ENCODE measurements at regions not wholly inside any gene's neighbourhood (a gene's known extent, or its start where the extent isn't known, plus 50 kb on each side); places are given as distances from the start of the nearest gene placed in this dataset.

GRCh38 chr9:32260151-32260862 is 124.1 kb upstream of the ACO1 start:
- no peak for TF ChIP-seq CTCF (IDR thresholded peaks at IDR 0.05 in 2 of 3, conservative IDR thresholded peaks at IDR 0.05 in 1 of 3; ENCODE audit: control insufficient read depth in 2 of 3, extremely low read depth in 1 of 3, insufficient read depth in 1 of 3, low read depth in 3 of 3, low read length in 3 of 3)
- no peak for TF ChIP-seq ZBTB11 (CRISPR knock-in tag; IDR thresholded peaks at IDR 0.05)
- no peak for TF ChIP-seq BCL11A (IDR thresholded peaks at IDR 0.05; ENCODE audit: low read depth, low read length)
- no peak for TF ChIP-seq MAX (IDR thresholded peaks at IDR 0.05; ENCODE audit: low read depth, low read length)
- no peak for TF ChIP-seq CHD2 (IDR thresholded peaks at IDR 0.05; ENCODE audit: borderline replicate concordance, low read depth, low read length)
- no peak for TF ChIP-seq YY1 (IDR thresholded peaks at IDR 0.05; ENCODE audit: low read depth, low read length)
- no peak for TF ChIP-seq EP300 (IDR thresholded peaks at IDR 0.05; ENCODE audit: borderline replicate concordance in 1 of 2, control insufficient read depth in 1 of 2, low read depth in 2 of 2, low read length in 2 of 2)
- no peak for TF ChIP-seq MYC (IDR thresholded peaks at IDR 0.05; ENCODE audit: insufficient read depth, insufficient read length, insufficient replicate concordance, low read length, severe bottlenecking)
- no peak for TF ChIP-seq SP1 (IDR thresholded peaks at IDR 0.05; ENCODE audit: low read depth, low read length)
- no peak for TF ChIP-seq RUNX3 (IDR thresholded peaks at IDR 0.05; ENCODE audit: low read length)
- TF ChIP-seq SPI1 (IDR thresholded peaks at IDR 0.05; ENCODE audit: borderline replicate concordance, insufficient read depth, low read depth, low read length) = no peak
